Central memory CD4-positive, alpha-beta T cell (primary cell): ENCODE measurements at regions not wholly inside any gene's neighbourhood (a gene's known extent, or its start where the extent isn't known, plus 50 kb on each side); places are given as distances from the start of the nearest gene placed in this dataset.
"Not testable (repeated sequence)": the region's sequence is repeated elsewhere in the genome, so short reads cannot be mapped to it uniquely, and the experiment has no call there.

Experiments
- DNase-seq: peaks from one replicate; pipeline ENCODE4 v3.0.0; 2022

DNA sequence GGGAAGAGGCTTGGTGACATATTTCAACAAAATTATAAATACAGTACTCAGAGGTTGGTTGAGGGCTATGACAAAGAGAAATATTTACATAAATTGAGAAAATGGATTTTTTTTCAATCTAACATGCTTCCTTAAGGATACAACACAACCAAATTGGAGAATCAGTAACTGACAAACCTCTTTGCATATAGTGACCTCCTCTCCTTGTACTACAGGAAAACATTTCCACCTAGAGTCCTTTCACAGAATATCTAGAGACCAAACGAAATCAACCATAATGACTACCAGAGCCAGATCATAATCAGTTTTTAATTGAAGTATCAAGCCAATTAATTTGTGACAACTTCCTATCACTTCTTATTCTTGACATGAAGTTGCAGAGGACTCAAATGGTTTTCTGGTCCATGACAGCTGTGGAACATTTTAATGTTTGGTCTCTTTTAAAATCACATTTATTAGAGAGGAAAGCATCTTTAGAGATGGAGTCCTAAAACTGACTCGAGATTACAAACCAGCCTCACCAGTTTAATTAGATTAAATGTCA lies 1636.5 kb upstream of the C9orf72 start:
- DNase-seq, result no peak

DNA sequence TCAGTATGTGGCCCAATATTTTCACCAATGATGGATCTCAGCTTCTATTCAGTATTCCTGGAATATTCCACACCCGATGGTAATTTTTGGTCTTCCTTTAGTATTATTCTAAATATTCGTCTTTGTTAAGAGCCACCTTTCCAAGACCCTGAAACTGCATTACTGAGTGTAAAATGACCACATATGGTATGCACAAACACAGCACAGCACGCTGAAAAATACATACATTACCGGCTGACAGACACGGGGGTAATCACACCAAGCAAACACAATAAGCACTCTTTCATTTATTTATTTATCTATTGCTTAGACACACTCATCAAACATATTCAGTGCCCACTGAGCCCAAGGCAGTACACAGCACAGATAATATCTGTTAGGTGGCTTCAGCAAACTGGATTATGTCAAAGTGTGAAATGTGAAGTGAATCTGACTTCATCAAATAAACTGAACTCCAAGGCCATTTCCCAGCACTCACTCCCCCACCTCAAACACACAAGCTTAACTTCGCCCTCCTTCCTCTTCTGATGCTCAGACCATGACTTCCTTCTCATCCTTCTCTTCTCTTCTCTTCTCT lies 1637.8 kb upstream of the C9orf72 start:
- no peak for DNase-seq

DNA sequence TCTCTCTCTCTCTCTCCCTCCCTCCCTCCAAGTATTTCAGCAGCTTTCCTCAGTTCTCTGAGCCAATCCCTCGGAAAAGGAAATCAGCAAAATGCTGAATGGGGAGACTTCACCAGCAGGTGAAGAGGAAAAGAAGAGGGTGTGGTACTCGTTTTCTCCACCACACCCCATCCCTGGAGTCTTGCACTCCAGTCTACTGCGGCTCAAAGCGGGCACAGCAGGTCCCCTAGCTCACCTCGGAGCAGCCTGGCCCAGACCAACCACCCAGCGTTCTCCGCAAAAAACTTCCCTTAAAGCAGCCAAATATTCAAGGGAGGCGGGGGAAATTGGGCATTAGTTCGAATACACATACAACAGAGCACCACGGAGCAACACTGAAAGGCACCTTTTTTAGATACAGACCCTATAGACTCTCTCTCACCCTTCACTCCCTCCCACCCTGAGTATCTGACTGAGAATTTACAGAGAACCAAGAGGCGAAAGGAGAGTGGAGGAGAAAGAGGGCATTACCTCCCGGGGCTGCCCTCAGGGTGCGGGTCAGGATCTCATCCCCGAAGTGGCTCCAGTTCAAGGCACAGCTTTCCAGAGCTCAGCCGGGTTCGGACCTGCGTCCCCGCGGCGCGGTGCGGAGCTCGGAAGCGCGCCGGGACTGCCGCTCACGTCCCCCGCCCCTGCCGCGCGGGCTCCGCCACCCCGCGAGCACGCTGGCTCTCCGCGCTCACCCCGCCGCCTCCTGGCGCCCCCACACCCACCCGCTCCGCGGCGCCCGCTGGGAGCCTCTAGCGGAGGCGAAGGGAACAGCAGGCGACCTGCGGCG lies 1638.5 kb upstream of the C9orf72 start:
- DNase-seq, result no peak

DNA sequence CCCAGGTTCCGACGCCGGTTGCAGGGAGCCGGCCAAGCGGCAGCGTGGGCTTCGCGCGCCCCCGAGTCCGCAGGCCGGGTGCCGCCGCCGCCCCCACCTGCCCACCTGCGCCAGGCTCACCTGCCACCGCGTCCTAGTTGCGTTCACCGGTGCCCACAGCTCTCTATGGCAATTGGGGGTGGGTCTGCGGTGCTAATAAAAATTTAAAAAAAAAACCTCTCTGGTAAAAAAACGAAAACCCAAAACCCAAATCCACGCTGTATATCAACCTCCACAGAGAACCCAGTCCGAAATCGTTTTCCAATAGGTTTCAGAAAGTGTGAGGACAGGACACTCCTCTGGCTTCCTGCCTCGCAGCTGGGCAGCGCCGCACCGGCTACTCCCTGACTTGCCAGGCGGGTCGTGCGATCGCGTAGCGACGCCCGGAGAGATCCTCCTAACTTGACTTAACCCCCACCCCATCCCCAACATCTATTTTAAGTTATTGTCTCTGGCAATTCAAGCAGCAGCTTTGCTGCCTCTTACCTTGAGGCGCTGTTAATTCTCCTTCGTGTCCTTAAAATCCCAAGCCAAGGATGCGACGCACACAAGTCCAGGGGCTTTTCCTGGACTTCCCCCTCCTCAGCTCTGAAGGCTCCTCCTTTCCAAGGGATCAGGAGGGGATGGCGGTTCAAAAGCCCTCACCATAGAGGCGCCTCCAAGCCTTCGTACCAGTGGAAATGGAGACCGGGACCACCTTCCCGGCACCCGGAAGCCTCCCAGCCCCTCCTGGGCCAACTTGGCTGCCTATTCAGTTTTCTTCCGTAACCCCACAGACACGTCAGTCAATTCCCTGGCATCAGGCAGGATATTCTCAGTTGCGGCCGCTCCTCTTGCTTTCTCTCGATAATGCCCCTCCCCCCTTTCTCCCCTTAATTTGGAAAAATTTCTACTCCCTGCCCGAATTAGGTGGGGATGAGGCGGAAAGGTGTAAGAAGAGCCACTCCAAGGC lies 1639.4 kb upstream of the C9orf72 start:
- no peak for DNase-seq

DNA sequence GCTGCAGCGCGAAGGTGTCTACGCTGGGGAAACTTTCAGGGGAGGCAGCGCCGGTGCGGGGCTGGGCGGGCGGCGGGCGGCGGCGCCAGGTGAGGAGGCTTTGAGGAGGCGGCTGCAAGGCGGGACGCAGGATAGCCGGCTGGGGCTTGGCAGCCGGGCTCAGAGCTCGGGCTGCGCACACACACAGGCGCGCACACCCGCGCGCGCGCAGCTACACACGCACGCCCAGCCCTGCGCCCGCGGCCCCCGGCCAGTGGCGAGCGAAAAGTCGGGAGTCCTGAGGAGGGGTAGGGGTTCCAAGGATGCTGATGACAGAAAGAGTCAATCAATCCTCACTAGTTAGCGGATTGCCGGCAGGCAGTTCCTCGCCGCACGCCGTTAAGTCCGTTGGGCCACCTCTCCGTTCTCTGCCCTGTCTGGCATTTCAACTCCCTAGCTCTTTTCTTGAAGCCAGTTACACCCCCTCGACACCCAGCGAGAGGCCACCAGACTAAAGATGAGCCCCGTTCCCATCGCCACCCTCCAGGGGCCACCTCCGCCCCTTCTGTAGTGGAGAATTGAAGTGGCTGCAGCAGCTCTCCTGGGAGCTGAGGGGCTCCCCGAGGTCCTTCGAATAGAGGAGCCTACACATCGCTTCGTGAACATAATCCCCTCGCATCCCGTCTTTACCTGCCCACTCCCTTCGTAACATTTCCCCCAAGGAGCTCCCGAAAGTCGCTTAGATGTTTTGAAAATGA lies 1640.3 kb upstream of the C9orf72 start, which contains the start of gene LINGO2:
Gene LINGO2, minus strand, starts transcription at position 185 of the 737 bp plus-strand sequence.
- DNase-seq, result no peak

DNA sequence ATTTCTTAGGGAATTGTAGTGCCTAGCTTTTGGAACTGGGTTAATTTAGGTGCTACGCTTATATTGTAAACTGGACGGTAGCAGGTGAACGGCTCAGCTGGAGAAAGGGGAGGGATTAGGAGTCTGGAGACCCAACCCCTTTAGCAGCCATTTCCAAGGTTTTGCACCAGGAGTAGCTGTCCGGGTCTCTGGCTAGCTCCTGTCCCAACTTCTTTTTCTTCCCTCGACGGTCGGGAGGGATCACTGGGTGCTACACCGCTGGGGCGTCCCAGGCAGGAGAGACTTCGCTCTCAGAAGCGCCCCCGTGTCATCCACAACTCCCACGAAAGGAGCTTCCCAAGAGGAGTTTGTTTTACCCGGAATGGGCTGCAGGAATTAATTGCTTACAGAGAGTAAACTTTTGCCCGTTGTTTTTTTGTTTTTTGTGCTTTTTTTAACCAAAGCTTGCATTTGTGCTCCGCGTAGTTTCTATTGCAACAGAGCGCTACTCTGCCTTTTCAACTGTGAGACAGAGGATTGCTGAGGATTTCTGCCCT lies 1640.9 kb upstream of the C9orf72 start:
- no peak for DNase-seq

DNA sequence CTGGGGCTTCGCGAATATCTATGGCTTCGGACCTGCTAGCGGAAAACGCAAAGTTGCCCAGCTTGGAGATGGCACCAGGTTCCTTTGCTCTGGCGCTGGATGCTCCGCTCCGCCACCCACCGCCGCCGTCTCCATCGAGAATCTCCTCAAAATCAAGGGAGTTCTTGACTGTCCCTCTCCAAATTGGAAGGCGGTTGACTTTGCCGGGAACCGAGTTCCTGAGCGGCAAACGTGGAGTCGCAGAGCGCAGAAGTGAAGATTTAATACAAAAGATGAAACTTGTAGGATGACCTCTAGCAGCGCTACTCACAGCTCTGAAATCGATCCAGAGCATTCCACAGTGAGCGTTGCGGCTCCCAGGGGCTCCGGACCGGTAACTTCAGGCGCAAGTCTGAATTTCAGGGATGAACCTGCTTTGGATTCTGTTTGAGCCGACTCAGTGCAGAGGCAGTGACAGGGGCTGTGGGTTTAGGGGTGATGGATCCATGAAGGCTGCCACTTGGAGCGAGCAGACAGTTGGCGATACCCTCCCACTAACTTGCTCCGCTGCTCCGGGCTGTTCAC lies 1641.5 kb upstream of the C9orf72 start:
- DNase-seq, result no peak

DNA sequence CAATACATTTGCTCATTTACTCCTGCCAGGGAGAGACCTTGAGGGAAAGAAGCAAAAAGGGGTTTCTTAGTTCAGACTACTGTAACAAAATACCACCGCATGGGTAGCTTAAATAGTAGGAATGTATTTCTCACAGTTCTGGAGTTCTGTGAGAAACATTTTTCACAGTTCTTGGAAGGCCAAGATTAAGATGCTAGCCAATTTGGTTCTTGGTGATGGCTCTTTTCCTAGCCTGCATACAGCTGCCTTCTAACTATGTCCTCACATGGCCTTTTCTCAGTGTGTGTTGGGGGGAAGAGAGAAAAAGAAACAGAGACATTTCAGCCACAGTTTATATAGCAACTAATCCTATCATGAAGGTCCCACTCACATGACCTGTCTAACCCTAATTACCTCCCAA lies 1644.7 kb upstream of the C9orf72 start:
- no peak for DNase-seq

DNA sequence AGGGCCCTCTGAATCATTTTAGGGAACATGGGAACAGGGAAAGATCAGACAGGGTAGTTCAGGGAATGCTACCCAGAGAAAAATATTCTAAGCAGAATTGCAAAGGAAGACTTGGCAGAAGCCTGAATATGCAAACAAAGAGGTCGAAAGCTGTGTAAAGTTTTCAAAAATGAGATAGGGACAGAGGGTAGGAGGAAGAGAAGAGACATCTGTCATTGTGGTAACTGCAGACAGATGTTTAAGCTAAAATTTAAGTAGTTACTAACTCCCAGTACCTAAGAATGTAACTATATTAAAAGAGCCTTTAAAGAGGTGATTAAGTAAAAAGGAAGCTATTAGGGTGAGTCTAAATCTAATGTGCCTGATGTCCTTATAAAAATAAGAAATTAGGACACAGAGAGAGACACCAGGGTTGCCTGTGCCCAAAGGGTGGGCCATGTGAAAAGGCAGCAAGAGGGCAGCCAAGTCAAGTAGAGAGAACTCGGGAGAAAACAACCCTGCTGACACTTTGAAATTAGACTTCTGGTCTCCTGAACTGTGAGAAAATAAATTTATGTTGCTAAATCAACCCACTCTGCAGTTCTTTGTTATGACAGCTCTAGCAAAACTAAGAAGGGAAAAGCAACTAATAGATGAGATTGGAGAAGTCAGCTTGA lies 1647.4 kb upstream of the C9orf72 start:
- DNase-seq, result no peak

DNA sequence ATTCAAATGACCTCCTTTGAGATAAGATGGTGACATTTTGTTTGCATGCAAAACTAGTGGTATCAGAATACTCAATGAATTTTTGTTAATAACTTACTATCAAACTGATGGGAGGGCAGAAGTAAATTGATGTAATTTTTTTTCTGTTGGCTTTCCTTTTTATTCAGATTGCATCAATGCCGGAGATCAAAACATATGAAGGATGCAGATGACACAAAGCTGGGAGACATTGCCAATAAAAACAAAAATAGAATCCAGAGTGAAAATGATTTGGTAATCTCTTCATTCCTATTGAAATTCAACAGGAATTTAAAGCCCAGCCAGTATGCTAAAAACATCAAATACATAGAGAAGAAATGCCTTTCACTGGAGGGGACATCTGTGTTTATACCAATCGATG lies 1655.3 kb upstream of the C9orf72 start:
- DNase-seq, result no peak

DNA sequence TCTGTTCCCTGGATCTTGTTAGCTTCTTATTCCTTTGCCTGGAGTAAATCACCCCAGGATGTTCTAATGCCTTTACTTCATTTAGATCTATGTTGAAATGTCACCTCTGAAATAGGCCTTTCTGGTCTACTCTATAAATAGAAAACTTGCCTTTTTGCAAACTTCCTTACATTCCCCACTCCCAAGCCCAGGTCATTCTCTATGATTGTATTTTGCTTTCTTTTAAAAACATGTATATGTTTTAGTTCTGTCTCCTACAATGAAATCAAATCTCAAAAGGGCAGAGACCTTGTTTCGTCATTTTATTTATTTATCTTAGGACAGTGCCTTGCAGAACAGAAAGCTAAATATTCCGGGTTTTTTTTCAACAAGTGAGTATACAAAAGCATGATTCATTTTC lies 1657.7 kb upstream of the C9orf72 start:
- DNase-seq, result no peak

DNA sequence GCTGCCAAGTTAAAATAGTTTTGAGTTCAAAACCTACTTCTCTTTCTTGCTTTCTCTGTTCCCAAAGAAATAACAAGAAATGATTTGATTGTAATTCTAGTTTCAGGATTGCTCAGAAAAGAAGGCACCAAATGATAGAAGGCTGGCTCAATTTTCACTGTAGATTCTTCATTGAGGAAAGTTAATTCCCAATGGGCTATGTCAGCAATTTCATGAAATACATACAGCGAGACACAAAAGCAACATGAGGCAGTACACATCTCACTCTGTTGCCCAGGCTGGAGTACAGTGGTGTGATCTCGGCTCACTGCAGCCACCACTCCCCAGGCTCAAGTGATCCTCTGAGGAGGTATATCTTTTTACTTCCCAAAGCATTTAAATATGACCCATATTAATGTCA lies 1659.9 kb upstream of the C9orf72 start:
- no peak for DNase-seq

DNA sequence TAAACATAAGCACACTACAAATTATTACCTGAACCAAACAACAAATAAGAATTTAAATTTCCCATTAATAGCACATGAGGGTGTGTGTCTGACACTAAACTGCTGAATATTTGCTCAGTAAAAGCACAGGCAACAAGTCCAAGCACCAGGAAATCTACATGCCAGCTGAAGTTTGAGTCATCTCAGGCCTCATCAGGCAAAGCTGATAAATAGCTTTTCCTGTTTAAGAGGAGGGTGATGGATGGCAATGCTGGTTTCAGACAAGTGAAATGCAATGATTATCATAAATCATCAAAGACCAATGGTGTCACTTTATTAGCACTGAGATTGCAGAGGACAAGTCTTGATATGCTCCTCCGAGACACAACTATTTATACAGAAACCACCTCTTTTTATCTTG lies 1668.0 kb upstream of the C9orf72 start:
- DNase-seq, result no peak

DNA sequence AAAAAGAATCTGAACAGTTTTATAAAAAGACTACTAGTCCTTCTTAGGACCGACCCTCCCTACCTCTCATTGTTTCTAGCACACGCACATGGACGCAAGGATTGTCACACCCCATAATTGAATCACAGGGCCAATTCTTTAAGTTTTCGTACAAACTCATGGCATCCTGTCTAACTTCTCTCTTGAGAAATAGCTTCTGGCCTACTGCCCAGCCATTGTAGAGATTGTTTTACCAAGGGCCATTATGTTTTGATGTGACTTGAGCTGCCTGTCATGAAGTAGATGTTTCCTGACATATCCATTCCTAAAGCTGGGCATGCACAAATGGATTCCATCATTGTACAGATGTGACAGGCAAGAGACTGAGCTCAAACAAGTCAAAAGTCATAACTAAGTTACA lies 1672.1 kb upstream of the C9orf72 start:
- no peak for DNase-seq

DNA sequence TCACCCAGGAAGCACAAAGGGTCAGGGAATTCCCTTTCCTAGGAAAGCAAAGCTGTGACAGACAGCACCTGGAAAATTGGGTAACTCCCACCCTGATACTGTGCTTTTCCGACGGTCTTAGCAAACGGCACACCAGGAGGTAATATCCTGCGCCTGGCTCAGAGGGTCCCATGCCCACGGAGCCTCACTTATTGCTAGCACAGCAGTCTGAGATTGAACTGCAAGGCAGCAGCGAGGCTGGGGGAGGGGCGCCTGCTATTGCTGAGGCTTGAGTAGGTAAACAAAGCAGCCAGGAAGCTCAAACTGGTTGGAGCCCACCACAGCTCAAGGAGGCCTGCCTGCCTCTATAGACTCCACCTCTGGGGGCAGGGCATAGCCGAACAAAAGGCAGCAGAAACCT lies 1697.1 kb upstream of the C9orf72 start:
- DNase-seq, result not testable (repeated sequence)

DNA sequence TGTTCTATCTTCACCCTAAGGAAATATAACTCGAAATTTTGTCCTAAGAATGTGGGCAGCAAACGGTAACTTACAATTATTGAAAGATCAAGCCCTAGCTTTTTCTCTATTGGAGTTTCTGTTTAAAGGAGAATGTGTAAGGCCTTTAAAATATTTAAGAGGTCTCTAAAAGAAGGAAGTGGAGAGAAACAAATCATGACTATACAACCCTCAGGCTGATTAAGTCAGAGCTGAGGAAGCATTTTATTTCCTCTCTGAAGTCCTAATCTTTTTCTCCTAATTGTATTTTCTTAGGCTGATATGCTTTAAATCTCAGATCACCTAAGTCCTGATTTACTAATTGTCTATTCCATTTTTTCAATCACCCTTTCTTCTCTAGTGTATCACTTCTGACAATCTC lies 1708.8 kb upstream of the C9orf72 start:
- no peak for DNase-seq

DNA sequence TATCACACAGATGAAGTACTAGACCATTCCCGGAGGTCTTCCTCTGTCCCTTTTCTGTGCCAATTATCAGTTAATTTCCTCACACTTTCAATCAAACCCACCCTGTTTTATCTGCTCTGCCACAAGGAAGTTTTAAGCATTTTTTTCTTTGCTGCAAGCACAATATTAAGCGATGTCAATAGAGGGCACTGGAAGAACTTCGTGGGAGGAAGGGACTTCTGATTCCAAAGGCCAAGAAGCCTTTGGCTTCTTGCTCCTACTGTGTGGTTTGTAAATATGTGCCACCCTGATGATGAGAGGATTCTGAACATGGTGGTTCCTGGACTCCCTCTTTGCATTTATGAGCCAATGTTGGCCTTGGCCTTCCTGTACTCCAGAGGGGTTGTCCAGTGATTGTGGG lies 1712.5 kb upstream of the C9orf72 start:
- no peak for DNase-seq

DNA sequence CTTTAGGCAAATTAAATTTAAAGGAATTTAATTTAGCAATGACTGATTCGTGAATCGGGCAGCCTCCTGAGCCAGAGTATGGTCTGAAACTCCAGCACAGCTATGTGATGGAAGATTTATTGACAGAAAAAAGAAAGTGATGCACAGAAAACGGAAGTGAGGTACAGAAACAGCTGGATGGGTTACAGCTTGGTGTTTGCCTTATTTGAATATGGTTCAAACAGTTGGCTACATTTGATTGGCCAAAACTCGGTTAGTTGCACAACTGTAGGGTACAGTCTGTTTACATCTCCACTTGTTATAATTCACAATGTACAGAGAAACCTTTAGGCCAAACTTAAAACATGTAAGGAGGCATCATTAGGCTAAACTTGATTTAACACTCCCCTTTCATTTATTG lies 1716.1 kb upstream of the C9orf72 start:
- no peak for DNase-seq

DNA sequence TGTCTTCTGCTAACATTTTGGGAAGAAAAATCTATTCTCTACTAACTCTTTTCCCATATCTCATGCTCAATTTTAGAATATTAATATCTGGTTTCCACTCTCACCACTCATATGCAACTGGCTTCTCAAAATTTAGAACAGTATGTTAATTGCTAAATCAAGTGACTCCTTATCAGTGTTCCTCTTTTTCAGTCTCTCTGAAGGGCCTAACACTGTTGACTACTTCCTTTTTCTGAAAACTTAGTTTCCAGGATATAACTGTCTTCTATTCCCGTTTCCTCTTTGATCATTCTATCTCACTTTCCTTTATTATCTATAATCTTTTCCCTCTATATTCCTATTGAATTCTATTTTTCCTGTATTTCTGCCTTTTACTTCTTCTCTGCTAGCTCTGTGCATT lies 1717.2 kb upstream of the C9orf72 start:
- no peak for DNase-seq

DNA sequence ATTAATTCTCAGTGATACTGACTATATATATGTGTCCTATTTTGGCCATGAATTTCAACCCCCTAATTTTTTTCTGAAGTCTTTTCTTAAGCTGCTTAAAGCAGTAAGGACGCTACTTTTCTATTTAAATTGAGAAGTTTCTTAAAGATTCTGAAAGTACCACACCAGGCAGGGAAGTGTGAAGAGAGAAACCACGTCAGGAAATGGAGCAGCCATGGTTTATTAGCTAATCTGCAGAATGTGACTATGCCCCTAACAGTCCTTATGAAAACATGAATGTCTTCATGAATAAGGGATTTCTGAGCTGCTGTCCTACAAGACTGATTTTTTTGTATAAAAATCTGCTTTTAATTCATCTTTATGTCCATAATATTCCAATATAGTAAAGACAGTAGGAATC lies 1724.3 kb upstream of the C9orf72 start:
- DNase-seq, result no peak

DNA sequence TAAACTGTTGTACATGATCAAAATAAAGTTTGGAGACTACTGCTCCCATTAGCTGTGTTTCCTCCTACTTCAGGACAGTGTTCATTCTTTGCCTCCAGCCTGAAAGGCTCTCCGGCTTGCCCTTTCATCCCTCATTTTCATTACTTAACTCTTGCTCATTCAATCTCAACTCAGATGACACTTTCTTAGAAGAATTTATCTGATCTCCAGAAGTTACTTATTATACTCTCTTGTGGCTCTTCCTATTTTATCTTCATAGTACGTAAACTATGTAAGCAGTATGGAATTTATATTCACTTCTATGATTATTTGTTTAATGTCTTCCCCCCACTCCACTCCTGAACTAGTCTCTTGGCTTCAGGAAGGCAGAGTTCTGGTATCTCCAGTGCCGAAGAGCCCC lies 1737.9 kb upstream of the C9orf72 start:
- DNase-seq, result no peak
